HG02943 (cell line): ENCODE measurements at regions not wholly inside any gene's neighbourhood (a gene's known extent, or its start where the extent isn't known, plus 50 kb on each side); places are given as distances from the start of the nearest gene placed in this dataset.

ENCODE experiments used
- ATAC-seq: cut with Tn5 transposase; IDR thresholded peaks from one replicate; pipeline ENCODE4 v1.9.1; 2021; ENCODE audit warnings: mild to moderate bottlenecking, low read depth, moderate library complexity; ENCODE audit not compliant: unreplicated experiment

DNA sequence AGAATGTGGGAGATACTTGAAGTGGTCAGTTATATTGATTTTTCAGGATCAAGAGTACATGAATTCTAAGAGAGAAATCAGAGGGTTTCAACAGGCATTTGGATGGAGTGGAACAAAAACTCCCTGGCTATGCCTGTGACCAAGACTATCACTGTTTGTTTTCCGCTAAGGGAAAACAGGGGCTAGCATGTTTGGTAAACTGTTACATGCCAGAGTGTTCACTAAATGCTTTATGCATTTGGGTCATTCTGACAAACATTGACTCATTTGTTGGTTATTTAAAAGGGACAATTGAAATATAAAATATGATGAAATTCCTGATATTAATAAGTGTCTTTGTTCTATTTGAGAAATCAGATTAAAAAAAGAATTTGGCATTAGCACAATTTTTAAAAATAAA is 603.9 kb upstream of the KCNMB2 start:
- no peak for ATAC-seq

DNA sequence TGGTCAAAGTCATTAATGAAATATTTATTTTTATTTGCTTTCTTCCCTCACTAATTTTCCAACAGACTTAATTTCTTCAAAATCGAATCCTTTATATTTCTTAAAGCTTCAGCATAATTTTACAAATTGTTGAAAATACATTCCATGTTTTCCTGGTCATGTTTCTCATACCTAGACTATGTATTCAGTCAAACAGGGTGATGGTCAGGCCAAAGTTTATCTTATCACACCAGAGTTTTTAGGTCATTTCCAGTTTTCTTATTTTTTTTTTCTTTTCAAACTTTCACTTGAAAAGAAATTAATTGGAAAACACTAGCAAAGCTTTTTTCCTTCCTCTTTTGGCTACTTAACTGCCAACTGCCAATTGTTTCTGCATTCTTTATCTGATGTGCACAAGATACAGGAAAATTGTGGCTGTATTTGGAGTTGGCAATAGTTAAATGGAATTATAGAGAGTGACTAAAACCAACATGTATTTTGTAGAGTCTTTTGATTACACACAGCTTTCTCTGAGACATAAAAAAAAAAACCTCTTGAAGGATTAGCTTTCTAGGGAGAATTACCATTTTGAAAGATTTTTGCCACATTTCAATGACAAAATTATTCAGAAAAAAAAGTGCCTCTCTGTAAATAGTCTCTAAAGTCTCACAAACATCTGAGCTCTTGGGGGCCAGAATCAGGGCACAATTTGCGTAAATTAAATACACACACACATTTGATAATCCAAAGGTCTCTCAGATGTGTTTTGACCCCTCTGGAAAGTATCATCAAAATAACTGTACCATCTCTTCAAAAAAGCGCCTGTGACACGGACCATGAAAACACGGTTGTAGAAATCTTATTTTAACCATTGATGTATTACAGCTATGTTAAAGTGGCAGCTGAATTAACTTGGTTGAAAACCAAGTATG is 603.2 kb upstream of the KCNMB2 start:
- ATAC-seq = no peak

DNA sequence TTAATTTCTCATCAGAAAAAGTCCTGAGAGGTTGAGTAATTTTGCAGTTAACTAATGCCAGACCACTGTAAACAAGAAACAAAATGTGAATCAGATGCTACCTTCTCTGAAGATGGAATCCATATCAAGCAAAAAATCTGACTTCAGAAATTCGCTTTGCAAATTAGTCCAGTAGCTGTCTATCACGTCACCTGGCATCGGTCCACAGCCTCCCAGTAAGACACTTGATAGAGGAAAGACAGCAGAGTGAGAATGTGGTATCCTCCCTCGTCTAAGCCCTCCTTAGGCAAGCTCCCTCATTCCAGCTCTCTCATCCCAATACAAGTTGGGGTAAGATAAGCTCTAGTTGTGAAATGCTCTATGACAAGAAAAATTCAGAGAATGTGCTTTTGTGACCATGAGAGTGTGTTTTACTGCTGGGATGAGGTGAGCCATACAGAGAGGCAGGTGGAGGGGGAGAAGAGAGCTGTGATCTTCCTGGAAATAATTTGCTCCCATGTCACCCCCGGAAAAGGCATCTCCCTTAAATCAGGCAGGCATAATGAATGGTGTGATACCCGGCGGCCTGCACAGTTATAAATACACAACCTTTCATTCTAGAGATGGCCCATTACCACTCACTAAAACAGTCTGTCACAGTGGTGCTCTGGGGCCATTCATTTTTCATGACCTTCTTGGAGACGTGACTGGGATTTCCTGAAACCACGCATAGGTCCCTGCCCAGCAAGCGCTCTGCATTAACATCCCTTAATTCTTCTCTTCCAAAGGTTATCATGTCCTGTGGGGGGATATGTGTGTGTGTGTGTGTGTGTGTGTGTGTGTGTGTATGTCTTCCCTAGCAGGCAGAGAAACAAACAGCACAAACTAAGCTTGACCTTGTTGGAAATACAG is 602.0 kb upstream of the KCNMB2 start:
- ATAC-seq = no peak

DNA sequence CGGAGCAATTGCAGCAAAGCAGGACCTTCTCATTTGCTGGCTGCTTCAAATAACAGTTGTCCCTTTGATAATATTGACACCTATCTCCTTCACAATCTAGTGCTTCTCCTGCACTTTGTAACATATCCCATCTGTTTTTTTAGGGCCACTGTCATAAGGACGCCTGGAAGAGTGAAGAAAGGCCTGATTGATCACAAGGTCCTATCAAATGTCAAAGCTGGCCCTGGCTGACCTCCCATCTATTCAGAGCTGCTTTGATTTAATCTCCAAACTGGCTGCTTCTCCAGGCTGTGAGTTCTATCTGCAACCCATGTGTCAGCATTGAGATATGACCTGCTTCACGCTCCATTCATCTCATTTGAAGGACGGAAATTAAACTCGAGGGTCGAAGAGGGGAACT is 601.2 kb upstream of the KCNMB2 start:
- no peak for ATAC-seq

DNA sequence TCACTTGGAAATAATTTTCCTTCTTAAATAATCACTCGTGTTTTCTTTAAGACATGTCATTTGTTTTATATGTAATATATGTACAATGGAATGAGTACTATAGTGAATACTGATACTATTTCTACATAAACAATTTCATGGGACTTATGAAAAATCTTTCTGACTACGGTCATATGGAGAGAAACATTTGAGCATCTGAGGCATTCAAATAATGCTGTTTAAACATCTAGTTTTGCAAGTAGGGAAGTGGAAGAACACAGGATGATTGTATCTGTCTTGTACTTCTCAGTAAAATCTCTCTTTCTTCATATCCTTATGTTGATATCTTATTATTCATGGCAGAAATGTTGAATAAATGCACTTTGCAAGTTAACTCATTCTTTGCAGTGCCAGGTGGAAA is 599.5 kb upstream of the KCNMB2 start:
- no peak for ATAC-seq

DNA sequence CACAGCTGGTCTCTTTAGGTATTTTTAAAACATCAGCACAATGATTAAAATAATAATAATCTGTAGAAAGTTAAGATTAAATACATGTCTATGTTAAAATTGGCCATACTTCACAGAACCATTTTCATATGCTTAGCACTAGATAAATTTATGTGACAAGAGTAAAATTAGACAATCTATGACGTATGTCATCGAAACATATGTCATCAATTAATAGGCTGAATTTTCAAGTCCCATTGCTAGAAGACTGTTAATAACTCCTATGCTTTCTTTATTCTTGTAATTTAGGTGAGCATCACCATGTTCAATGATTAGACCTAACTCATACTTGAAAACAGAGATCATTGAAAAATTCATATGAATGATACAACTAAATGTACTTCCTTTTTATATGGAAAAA is 593.3 kb upstream of the KCNMB2 start:
- ATAC-seq = no peak

DNA sequence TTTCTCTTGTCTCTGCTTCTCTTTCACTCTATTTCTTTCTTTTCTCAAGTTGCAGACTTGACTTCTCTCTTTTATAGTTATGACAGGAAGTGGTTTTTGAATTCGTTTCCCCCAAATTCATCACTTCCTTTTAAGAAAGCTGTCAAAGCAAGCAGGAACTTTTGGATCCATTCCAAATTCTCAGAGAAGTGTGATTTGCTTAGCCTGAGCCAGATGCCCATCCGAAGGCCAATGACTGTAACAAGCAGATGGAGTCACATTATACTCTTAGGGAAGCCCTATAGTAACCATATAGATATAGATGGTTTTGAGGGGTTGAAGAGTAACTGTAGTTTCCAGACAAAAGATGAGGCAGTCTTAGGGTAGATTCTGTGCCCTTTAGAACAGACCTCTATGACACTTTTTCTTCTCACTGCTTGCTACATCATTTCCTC is 592.0 kb upstream of the KCNMB2 start:
- ATAC-seq = no peak

DNA sequence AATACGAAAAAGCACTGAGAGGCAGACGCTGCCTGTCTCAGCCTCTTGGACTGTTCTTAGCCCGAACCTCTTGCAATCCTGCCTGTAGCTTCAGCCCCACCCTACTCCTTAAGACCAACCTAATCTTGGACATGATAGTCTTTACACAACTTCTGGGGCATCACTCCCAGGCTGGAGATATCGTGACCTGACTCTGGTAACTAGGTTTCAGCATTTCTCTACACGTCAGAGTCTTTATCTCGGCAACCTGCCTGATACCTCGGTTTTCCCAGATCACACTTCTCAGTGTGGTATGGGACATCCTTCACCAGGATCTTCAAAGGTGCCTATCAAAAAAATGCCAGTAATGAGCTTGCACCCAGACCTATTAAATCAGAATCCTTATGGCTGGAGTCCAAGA is 590.2 kb upstream of the KCNMB2 start:
- ATAC-seq = no peak

DNA sequence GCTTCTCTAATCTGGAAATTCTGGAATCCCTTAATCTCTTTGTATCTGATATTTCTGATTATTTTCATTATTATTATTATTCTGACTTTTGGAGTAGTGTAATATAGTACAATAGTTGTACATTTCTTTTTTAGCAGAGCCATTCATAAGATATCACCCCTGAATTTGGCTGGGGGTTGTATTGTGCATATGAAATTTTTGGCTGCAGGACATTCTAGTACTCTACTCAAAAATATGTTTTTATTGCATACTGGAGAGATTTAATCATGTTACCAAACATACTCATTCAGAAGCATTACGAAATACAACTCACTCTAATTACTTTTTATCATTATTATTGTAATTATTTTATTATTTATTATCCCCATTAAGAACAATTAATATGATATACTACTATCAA is 589.7 kb upstream of the KCNMB2 start:
- no peak for ATAC-seq

DNA sequence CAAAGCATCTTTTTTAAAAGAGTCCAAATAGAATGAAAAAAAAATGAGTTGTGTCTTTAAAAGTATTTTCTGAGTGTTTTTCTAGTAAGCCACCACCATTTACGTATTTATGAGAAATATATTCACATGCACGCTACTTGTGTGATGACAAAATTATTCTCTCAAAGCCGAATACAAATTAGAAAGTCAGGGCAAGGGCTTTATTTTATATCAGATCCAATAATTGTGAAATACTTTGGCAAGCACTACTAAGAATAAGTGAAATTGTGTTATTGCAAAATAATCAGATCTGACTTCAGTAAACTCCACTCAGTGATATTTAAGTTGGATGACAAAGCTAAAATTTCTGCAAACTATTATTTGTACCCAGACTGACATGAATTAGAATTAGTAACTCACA is 589.3 kb upstream of the KCNMB2 start:
- no peak for ATAC-seq

DNA sequence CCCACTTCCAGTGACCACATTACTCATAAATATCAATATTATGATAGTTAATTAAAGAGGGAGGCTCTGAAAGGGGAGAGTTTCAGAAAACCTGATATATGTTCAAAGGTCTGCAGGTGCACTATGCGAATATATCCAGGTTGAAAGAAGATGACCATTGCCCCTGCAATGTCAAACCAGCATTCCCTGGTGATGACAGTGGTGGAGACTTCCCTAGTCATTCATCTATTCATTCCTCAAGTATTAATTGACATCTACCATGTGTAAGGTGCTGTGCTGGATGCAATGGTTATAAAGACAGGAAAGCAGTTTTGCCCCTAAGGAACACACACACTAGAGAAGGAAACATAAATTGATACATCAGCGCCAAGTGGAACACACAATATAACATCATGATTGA is 588.3 kb upstream of the KCNMB2 start:
- ATAC-seq = no peak

DNA sequence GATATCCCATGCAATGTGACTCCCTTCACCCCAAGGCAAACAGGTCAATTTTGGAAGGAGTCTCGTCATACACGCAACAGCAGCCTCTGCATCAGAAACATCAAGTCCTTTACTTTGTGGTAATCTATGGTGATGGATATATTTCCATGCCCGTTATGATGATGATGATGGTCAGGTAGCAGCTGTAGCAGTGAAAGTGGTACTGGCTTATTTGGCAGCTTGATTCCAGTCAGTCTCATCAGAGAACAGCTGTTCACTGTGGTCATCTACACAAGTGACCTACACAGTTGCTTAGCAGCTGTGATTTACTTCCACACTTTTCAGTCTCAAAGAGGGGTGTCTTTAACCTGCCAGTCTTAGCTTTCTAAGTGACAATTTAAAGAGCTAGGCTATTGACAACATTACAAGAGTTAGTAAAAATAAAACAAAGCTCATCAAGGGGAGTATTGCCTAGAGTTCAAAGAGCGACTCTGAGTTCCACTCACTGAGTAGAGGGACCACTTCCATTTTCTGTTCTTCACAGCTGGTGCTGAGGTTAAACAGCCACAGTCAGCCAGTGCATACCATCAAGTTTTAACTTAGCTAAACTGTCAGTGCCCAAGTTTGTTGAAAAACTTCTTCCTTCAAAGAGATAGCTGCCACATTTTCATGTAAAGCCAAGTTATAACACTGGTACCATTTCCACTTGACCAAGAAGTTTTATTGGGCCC is 587.4 kb upstream of the KCNMB2 start:
- no peak for ATAC-seq

DNA sequence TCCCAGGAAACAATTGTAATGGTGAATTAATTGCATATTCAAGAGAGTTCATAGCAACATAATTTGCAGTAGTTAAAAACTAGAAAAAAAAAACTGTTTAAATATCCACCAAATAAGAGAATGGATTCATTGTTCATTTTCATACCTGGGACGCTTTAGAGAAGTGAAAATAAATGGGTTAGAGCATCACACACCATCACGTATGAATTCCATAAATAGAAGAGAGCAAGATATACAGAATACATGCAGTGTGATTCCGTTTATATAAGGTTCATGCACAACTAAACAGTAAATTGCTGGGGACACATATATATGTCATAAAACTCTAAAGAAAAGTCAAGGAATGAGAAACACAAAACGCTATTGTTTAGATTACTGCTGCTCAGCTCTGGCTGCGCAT is 577.0 kb upstream of the KCNMB2 start:
- ATAC-seq = no peak

DNA sequence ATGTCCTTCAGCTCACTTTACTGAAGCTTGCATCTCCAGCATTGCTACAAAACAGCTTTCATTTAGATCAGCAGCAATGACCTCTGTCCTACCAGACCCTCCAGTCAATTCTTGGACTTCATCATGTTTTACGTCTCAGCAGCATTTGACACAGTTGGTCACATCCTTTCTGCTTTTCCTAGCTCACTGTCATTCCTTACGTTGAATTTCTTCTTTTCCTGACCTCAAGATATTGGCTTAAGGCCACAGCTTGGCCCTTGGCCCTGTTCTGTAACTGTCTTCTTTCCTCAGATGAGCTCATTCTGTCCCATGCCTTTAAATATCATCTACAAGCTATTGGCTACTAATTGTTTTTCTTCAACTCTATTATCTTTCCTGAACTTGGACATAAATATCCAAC is 576.2 kb upstream of the KCNMB2 start:
- no peak for ATAC-seq

DNA sequence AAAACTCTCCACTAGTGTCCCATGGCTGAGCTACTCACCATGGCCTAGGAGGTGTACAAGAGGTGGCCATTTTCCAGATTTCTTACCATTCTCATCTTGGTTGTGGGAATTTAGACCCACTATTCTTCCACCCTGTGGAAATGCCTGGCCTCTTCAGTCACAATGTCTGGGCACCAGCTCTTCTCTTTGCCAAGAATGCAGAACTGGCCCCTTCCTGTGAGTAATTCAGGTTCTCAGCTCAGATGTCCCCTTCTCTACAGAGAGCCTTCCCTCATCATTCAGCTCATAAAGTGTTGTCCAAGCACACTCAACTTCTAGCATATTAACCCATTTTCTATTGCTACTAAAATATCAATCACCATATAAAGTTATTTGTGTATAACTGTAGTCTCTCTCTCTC is 575.5 kb upstream of the KCNMB2 start:
- no peak for ATAC-seq

DNA sequence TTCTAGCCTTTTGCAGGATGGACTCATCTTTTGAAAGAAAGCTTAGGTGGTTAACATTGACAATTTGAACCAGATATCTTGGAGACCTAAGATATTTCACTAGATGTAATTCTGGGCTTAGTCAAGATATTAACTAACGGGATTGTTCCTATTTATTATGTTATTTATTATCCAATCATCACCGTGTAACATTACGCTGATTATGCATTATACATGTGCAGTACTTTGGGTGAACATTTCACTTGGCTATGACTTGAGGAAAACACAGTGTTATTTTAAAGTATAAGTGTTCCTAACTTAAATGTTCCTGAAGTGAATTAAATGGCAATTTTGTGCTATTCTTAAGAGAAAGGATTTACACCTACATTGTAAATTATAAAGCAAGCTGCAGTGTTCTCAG is 574.5 kb upstream of the KCNMB2 start:
- no peak for ATAC-seq

DNA sequence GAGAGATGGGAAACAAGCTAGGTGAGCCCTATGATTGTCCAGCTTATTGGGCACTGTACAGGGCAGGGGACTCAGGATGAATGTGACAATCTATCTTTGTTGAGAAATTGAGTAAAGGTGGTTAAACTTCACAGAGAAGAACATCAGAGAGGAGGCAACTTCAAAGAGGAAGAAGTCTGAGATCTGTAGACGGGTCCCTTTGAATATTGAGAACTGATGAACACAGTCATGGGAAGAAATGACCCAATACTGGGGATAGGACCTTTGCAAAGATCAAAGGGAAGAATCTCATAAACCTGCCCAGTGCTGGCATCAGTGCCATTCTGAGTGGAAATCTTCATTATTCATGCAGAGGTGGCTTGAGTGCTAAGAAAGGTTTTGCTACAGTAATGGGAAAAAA is 569.7 kb upstream of the KCNMB2 start:
- no peak for ATAC-seq

DNA sequence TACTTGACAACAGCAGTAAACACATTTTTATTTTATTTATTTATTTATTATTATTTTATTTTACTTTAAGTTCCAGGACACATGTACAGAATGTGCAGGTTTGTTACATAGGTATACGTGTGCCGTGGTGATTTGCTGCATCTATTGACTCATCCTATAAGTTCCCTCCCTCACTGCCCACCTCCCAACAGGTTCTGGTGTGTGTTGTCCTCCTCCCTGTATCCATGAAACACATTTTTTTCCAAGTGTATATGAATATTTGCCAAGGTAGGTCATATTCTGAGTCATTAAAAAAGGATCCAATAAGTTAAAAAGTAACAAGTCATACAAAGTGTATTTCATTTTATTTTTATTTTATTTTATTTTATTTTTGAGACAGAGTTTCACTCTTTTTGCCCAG is 567.3 kb upstream of the KCNMB2 start:
- no peak for ATAC-seq

DNA sequence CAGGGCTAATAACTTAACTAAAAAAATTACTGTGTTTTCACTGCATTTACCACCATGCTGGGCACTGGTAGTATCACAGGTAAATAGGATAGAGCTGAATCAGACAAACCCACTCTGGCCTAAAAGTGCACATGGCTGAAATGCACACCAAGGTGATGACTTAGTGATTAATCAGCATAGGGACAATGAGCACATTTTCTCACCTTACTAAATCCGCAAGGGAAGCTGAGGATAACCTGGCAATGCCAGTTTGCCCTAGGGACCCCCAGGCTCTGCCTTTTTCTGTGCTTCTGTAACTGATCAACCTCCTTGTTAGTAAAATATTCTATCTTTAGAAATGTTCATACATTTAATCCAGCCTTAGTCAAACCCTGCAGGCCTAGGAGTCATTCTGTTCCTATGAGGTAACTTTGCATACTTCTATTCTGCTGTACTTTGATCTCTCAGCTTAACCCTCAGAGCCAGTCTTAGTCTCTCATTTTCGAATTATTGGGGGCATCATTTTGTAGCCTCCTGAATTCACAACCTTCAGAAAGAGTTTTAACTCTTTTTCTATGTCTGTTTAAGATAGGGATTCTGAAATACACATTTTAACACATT is 562.9 kb upstream of the KCNMB2 start:
- no peak for ATAC-seq

DNA sequence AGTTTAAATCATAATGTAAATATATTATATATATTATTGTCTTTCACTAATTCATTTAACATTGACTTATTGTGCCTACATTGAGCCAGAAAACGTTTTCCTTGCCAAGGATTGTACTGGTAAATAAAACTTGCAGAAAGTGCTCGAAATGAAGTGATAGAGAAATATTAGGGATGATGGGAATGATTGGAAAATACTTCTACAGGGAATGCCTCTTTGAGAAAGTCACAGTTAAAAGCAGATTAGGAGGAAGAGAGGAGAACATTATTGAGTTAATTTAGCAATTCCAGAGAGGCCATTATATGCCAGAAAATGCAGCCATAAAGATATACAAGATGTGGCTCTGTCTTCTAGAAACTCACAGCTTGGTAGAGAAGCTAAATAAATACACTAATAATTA is 560.0 kb upstream of the KCNMB2 start:
- no peak for ATAC-seq

DNA sequence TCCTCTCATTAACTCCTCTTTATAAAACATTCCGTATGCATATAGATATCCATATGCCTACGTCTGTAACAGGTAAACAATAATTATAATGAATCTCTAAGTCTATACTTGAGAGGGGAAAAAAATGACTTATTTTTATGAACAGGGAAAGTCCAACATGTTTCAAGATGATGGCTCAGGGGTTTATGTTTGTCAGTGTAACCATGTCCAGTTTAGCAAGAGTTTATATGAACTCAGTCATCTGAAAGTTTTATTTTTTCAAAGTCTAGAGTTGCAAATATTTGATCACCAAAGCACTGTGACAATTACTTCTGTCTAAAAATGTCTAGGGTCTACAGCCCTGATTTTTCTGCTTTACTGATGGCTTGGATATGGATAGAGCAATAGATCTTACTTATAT is 559.4 kb upstream of the KCNMB2 start:
- ATAC-seq = no peak
